ENCODE measurements at regions not wholly inside any gene's neighbourhood (a gene's known extent, or its start where the extent isn't known, plus 50 kb on each side); places are given as distances from the start of the nearest gene placed in this dataset.
A peak's percentile ranks its signal among the peaks of the same experiment; 100 is the strongest.

- DNase-seq (ENCODE audit: low read depth): no peak
Measured at GRCh38 chr20:48405909-48406308, 421.9 kb downstream of the PREX1 start.

- DNase-seq (ENCODE audit: low read depth): no peak
Measured at GRCh38 chr20:48404598-48404997, 423.2 kb downstream of the PREX1 start.

- no peak for DNase-seq (ENCODE audit: low read depth)
Measured at GRCh38 chr20:48403167-48403761, 424.5 kb downstream of the PREX1 start.

DNA sequence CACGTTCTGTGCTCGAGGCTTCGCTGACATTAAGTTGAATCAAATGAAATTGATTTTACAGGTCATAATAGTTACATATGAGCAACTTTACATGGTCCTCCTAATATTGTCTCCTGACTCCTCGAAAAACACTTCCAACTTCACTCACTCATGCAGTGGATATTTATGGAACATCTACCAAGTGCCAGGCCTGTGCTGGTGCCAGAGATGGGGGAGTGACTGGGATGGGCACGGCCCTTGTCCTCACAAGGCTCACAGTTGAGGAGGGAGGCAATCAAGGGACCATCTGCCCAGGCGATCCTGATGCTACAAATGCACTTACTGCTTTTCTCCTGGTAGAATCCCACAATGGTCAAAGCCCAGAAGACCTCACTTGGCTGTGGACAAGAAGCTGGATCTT, 426.4 kb downstream of the PREX1 start:
- DNase-seq (ENCODE audit: low read depth): no peak

- no peak for DNase-seq (ENCODE audit: low read depth)
Measured at GRCh38 chr20:48400009-48400408, 427.8 kb downstream of the PREX1 start.

- no peak for DNase-seq (ENCODE audit: low read depth)
Measured at GRCh38 chr20:48398506-48399449, 429.0 kb downstream of the PREX1 start.

GRCh38 chr20:48396981-48397861, 430.6 kb downstream of the PREX1 start:
- DNase-seq (ENCODE audit: low read depth): peak; percentile 26

GRCh38 chr20:48395816-48396546, 431.8 kb downstream of the PREX1 start:
- no peak for DNase-seq (ENCODE audit: low read depth)

DNA sequence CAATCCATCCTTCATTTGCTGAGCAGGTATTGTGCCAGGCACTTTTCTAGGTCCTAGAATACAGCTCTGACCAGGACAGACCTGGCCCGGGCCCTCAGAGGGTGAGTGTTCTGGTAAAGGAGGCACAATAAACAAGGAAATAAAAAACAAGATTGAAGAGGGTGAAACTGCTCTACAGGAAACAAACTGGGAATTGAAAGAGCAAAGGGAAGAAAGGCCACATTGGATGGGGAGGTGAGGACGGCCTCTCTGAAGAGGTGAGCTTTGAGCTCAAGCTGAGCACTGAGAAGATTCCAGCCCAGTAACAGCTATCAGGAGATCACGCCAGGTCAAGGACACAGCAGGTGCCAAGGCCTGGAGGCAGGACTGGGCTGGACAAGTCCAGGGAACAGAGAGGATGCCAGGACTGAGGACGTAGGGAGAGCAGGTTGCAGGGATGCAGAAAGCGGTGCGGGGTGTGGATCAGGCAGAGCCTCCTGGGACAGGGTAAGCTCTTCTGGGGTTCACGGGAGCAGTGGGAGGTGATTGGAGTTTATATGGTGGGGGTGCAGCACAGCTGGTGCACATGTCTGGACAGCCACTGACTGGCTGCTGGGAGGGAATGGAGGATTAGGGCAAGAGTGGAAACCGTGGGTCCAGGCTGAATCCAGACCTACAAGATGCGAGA, 433.3 kb downstream of the PREX1 start:
- no peak for DNase-seq (ENCODE audit: low read depth)

DNA sequence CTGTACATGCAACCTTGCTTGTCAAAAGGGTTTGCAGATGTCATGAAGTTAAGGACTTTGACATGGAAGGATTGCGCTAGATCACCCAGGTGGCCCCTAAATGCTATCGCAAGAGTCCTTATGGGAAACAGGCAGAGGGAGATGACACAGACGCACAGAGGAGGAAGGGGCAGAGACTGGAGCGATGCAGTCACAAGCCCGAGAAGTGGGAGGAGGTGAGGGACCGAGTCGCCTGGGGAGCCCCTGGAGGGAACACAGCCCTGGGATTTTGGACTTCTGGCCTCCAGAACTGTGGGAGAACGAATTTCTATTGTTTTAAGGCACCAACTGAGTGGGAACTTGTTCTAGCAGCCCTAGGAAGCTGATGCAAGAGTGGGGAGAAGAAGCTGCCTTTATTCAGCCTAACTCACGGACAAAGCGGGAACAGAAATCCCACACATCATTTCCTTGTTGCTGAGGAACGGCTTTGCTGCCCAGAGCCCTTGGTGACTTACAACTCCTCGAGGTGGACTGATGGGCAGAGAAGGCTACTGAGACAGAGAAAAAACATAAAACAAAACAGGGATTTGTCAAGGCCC, 434.0 kb downstream of the PREX1 start:
- DNase-seq (ENCODE audit: low read depth): no peak

DNA sequence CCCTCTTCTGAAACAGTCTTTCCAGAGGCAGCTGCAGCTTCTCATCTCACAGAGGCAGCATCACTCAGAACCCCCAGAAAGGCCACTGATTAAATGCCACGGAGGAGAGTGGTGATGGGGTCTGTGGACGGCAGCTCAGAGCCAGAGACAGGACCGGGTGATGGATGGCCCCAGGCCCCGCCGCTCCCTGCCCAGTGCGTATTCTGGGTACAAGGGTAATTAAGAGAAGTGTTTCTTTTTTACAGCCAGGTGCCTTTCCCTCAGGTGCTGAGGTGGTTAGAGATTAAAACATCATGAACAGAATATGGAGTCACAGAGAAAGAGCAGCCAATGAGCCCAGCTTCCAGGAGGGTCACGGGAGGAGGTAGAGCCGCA, 434.5 kb downstream of the PREX1 start:
- DNase-seq (ENCODE audit: low read depth): no peak

DNA sequence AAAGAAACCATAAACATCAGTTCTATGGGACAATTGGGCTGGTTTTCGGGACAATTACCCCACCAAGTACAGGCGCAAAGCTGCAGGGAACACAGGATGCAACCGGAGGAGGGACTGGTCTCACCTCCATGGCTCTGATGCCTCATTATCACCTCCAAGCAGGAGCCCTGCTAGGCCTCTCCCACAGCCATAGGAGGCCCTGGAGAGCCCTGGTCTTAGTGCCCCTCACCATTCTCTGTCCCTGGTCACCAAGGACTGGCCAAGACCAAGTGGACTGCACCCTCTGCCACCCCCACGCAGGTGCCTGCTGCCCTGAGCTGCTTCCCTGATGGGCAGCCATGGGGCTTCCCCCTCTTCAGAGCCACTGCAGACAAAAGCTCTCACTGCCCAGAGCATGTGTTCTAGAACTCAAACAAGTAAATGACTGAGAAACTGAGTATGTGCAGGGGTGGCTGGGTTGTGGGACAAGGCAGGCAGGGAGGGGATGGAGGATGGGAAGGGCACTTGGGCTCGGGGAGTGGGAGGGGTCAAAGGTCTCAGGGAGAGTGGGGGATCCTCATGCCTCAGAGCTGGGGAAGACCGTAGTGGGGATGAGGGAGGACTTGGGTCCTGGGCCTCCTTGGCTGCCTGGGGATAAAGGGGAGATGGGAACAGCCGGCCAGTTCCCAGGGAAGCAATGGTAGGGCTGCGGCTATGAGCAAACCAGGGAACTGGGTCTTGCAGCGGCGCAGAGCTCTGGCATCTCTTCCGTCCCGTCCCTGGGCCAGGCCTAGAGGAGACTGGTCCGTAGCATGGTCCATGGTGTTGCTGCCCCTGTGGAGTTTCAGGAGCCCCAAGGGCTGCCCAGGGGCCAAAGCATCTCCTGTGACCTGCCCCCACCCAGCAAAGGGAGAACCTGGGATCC, 435.1 kb downstream of the PREX1 start:
- no peak for DNase-seq (ENCODE audit: low read depth)

DNA sequence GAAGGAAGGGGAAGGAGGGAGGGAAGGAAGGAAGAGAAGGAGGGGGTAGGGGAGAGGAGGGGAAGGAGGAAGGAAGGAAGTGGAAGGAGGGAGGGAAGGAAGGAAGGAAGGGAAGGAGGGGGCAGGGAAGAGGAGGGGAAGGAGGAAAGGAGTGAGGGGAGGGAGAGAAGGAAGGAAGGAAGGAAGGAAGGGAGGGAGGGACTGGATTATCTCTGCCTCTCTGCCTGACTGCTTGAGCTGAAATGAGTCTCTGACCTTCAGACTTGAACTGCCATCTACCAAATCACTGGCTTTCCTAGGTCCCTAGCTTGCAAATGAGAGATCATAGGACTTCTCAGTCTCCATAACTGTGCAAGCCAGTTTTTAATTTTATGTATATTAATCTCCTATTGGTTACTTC, 436.8 kb downstream of the PREX1 start:
- DNase-seq (ENCODE audit: low read depth): no peak

DNA sequence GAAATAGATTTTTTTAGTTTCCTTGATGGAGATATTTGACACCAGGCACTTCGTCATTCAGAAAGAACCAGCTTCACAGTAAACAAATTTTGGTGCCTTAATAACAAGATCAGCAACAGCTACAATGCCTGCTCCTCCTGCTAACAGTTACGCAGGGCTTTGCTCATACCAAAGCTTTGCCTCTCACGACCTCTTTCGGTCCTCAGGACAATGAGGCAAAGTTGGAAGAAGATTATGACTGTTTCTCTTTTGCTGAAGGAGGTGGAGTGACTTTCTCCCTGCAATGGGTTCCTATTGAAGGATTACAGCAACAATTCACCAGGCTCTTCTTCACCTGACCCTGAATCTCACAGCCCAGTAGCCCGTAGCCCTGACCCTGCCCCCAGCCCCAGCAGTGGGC, 440.1 kb downstream of the PREX1 start:
- no peak for DNase-seq (ENCODE audit: low read depth)

GRCh38 chr20:48385527-48385926, 442.3 kb downstream of the PREX1 start:
- no peak for DNase-seq (ENCODE audit: low read depth)

- DNase-seq (ENCODE audit: low read depth): no peak
Measured at GRCh38 chr20:48385114-48385513, 442.7 kb downstream of the PREX1 start.

- no peak for DNase-seq (ENCODE audit: low read depth)
Measured at GRCh38 chr20:48384147-48384818, 443.5 kb downstream of the PREX1 start.

- no peak for DNase-seq (ENCODE audit: low read depth)
Measured at GRCh38 chr20:48383252-48383651, 444.5 kb downstream of the PREX1 start.

- no peak for DNase-seq (ENCODE audit: low read depth)
Measured at GRCh38 chr20:48382304-48382703, 445.5 kb downstream of the PREX1 start.
